ENCODE measurements at regions not wholly inside any gene's neighbourhood (a gene's known extent, or its start where the extent isn't known, plus 50 kb on each side); places are given as distances from the start of the nearest gene placed in this dataset.
A peak's percentile ranks its signal among the peaks of the same experiment; 100 is the strongest.

- no peak for DNase-seq
- H3K4me3 ChIP-seq = no peak overlapping the region
Observed at GRCh38 chr14:53304726-53305381, 151.7 kb upstream of the DDHD1 start.

GRCh38 chr14:53295985-53296582 is 143.0 kb upstream of the DDHD1 start:
- DNase-seq = no peak
- no peaks in the 10 kb centered on the region for H3K27me3 ChIP-seq
- H3K4me3 ChIP-seq = no peak overlapping the region
- no peak overlapping the region for H3K27ac ChIP-seq
- H3K9me3 ChIP-seq = no peaks in the 10 kb centered on the region
- no peaks in the 10 kb centered on the region for H3K36me3 ChIP-seq
- H3K4me1 ChIP-seq = no peaks in the 10 kb centered on the region
- intact Hi-C loops (cut with DNase I) = no loop called here
- peak in 3 of 4 donors; percentile 44 to 63 (median 58) for ATAC-seq
- WGBS (ENCODE audit: insufficient coverage, low coverage, low lambda C conversion rate, missing lambda C conversion rate) = 43% methylated on average over 9 of the region's 9 CpGs
- TF ChIP-seq CTCF (IDR thresholded peaks at IDR 0.05) (peak; percentile 53 to 75 (median 72)), POLR2A (IDR thresholded peaks at IDR 0.05) (no peak)

More at GRCh38 chr14:53304726-53305381, 151.7 kb upstream of the DDHD1 start:
- H3K9me3 ChIP-seq = no peaks in the 10 kb centered on the region
- no peak overlapping the region for H3K27ac ChIP-seq
- no peaks in the 10 kb centered on the region for H3K4me1 ChIP-seq
- TF ChIP-seq POLR2A (IDR thresholded peaks at IDR 0.05) (no peak), CTCF (IDR thresholded peaks at IDR 0.05) (no peak)
- intact Hi-C loops (cut with DNase I) = no loop called here
- H3K27me3 ChIP-seq = no peaks in the 10 kb centered on the region
- WGBS (ENCODE audit: insufficient coverage, low coverage, low lambda C conversion rate, missing lambda C conversion rate) = 94% methylated on average over 2 of the region's 3 CpGs
- ATAC-seq = no peak
- no peaks in the 10 kb centered on the region for H3K36me3 ChIP-seq

- H3K9me3 ChIP-seq = no peaks in the 10 kb centered on the region
- H3K27me3 ChIP-seq = no peaks in the 10 kb centered on the region
- no peak for DNase-seq
- H3K4me3 ChIP-seq = no peak overlapping the region
- intact Hi-C loops (cut with DNase I) = no loop called here
- TF ChIP-seq POLR2A (IDR thresholded peaks at IDR 0.05) (no peak), CTCF (IDR thresholded peaks at IDR 0.05) (no peak)
- H3K36me3 ChIP-seq = no peaks in the 10 kb centered on the region
- ATAC-seq = no peak
- WGBS (ENCODE audit: insufficient coverage, low coverage, low lambda C conversion rate, missing lambda C conversion rate) = 65% methylated on average over 4 of the region's 4 CpGs
- H3K27ac ChIP-seq = no peak overlapping the region
- no peaks in the 10 kb centered on the region for H3K4me1 ChIP-seq
Observed at GRCh38 chr14:53295372-53295771, 142.2 kb upstream of the DDHD1 start.

GRCh38 chr14:53286301-53286700 is 133.2 kb upstream of the DDHD1 start:
- TF ChIP-seq CTCF (IDR thresholded peaks at IDR 0.05) = no peak
- no peak for TF ChIP-seq POLR2A (IDR thresholded peaks at IDR 0.05)
- intact Hi-C loops (cut with DNase I) = no loop called here
- no peak overlapping the region for H3K27ac ChIP-seq

More at GRCh38 chr14:53286301-53286700, 133.2 kb upstream of the DDHD1 start:
- Histone ChIP-seq H3K4me3 (no peak overlapping the region), H3K9me3 (no peaks in the 10 kb centered on the region), H3K36me3 (no peaks in the 10 kb centered on the region), H3K4me1 (no peaks in the 10 kb centered on the region), H3K27me3 (no peaks in the 10 kb centered on the region)
- DNase-seq (no peak), ATAC-seq (no peak)
